ENCODE measurements at regions not wholly inside any gene's neighbourhood (a gene's known extent, or its start where the extent isn't known, plus 50 kb on each side); places are given as distances from the start of the nearest gene placed in this dataset.

- TF ChIP-seq KDM5A (IDR thresholded peaks at IDR 0.05; ENCODE audit: borderline replicate concordance, low read length) (no peak), ARID4A (CRISPR knock-in tag; IDR thresholded peaks at IDR 0.05; ENCODE audit: borderline replicate concordance) (no peak), CTCF (CRISPR knock-in tag; IDR thresholded peaks at IDR 0.05) (no peak), STAT5B (CRISPR knock-in tag; IDR thresholded peaks at IDR 0.05) (no peak), ISL2 (CRISPR knock-in tag; IDR thresholded peaks at IDR 0.05) (no peak), ZNF382 (CRISPR knock-in tag; IDR thresholded peaks at IDR 0.05; ENCODE audit: borderline replicate concordance) (no peak), ATF7 (IDR thresholded peaks at IDR 0.05) (no peak), ATF7 (CRISPR knock-in tag; IDR thresholded peaks at IDR 0.05) (no peak), KAT7 (CRISPR knock-in tag; IDR thresholded peaks at IDR 0.05; ENCODE audit: borderline replicate concordance) (no peak), ZNF672 (CRISPR knock-in tag; IDR thresholded peaks at IDR 0.05) (no peak), ETV6 (CRISPR knock-in tag; conservative IDR thresholded peaks at IDR 0.05) (no peak), ZNF282 (IDR thresholded peaks at IDR 0.05; ENCODE audit: partially characterized antibody) (no peak)
Measured at GRCh38 chr14:86946446-86946845, 1046.5 kb downstream of the GALC start.
